Endothelial cell of umbilical vein (primary cell): ENCODE measurements at regions not wholly inside any gene's neighbourhood (a gene's known extent, or its start where the extent isn't known, plus 50 kb on each side); places are given as distances from the start of the nearest gene placed in this dataset. TPM values are rescaled to one million over a fixed set of nuclear protein-coding genes. Genes with fewer than 3 reads are reported as not detected.
"Not testable (repeated sequence)": the region's sequence is repeated elsewhere in the genome, so short reads cannot be mapped to it uniquely, and the experiment has no call there.

ENCODE experiments used
- BruUV-seq: library from RNA; stranded (reverse); fragments of 400-500 nt; replicated peaks from 2 replicates; lab custom pipeline; 2021; lab: Mats Ljungman, UMichigan
- CTCF ChIA-PET: fragments of 300-600, 350-600 bp; sonication (Branson Sonifier 250); formaldehyde crosslinking; loops from one replicate; lab custom pipeline; 2021; ENCODE audit warnings: antibody characterized with exemption, inconsistent platforms; lab: Charles Lee
- POLR2A ChIA-PET: fragments of 300-600, 350-600 bp; sonication (Branson Sonifier 250); formaldehyde crosslinking; loops from one replicate; lab custom pipeline; 2021; ENCODE audit warnings: antibody characterized with exemption, inconsistent platforms; lab: Charles Lee
- DNase-seq: peaks from one replicate; pipeline ENCODE4 v3.0.0-alpha.2; 2011; ENCODE audit warnings: low read depth, low spot score
- FAIRE-seq: peaks from 2 replicates; lab custom pipeline; 2011; peaks lifted over from hg19 to GRCh38; lab: Jason Lieb, UNC
- H2AFZ ChIP-seq: 2 replicates; pipeline ENCODE4 v1.6.0; 2012; ENCODE audit warnings: low read depth, low read length, control low read depth, inconsistent platforms
- H3K27ac ChIP-seq: 2 replicates; pipeline ENCODE4 v1.5.1; 2011; ENCODE audit warnings: low read depth, mild to moderate bottlenecking, control low read depth, low read length, moderate library complexity; ENCODE audit not compliant: insufficient read depth
- H3K27me3 ChIP-seq, 2 experiments: 2 replicates each; pipeline versions ENCODE4 v1.6.0 to v1.6.1; 2011; ENCODE audit warnings: low read length in 2 of 2, mixed read lengths in 1 of 2; ENCODE audit not compliant: control insufficient read depth in 2 of 2, insufficient read depth in 2 of 2
- H3K36me3 ChIP-seq, 2 experiments: 2 replicates in 1 of 2; 3 replicates in 1 of 2; pipeline ENCODE4 v1.5.1; 2011; ENCODE audit warnings: low read length in 2 of 2, mild to moderate bottlenecking in 1 of 2, moderate library complexity in 1 of 2; ENCODE audit not compliant: control insufficient read depth in 2 of 2, insufficient read depth in 2 of 2; ENCODE audit errors: extremely low read depth in 1 of 2
- H3K4me1 ChIP-seq: 3 replicates; pipeline ENCODE4 v1.5.1; 2011; ENCODE audit warnings: mild to moderate bottlenecking, low read length; ENCODE audit not compliant: control insufficient read depth, insufficient read depth; ENCODE audit errors: extremely low read depth
- H3K4me2 ChIP-seq: 2 replicates; pipeline ENCODE4 v1.6.1; 2011; ENCODE audit warnings: low read length, control low read depth, mixed read lengths; ENCODE audit not compliant: insufficient read depth
- H3K4me3 ChIP-seq, 3 experiments: fragments of 200-600 bp in 1 of 3; sonication (generic), shearing (Covaris generic) in 1 of 3; replicated peaks in 1 of 3; 2 replicates each; pipeline ENCODE4 v1.5.1; 2011 to 2016; ENCODE audit warnings: control low read depth in 3 of 3, low read length in 3 of 3, mild to moderate bottlenecking in 2 of 3, inconsistent platforms in 1 of 3, low read depth in 1 of 3, moderate library complexity in 1 of 3; ENCODE audit not compliant: insufficient read depth in 1 of 3
- H3K79me2 ChIP-seq: 2 replicates; pipeline ENCODE4 v1.6.0; 2012; ENCODE audit warnings: low read length, inconsistent platforms; ENCODE audit not compliant: control insufficient read depth, insufficient read depth
- H3K9ac ChIP-seq: replicated peaks from 2 replicates; pipeline ENCODE3; 2011; ENCODE audit warnings: low read length, control low read depth; ENCODE audit not compliant: insufficient read depth; ENCODE audit errors: extremely low read depth
- H3K9me1 ChIP-seq: replicated peaks from 3 replicates; pipeline ENCODE4 v1.6.0; 2011; ENCODE audit warnings: mild to moderate bottlenecking, low read length; ENCODE audit not compliant: control insufficient read depth, insufficient read depth; ENCODE audit errors: extremely low read depth
- H3K9me3 ChIP-seq: replicated peaks from 2 replicates; pipeline ENCODE4 v1.5.1; 2012; ENCODE audit warnings: low read length, inconsistent platforms; ENCODE audit not compliant: control insufficient read depth, insufficient read depth
- H4K20me1 ChIP-seq: replicated peaks from 2 replicates; pipeline ENCODE3; 2011; ENCODE audit warnings: mild to moderate bottlenecking, low read length; ENCODE audit not compliant: control insufficient read depth, insufficient read depth; ENCODE audit errors: extremely low read depth
- dilution Hi-C: fragments of 300-500 bp; cut with MboI; formaldehyde crosslinking; loops from one replicate; pipeline ENCODE4 v1.15.0; 2019; ENCODE audit warnings: low sequenced_read_pairs; ENCODE audit not compliant: extremely low pct_ligation_motif_present
- intact Hi-C: fragments of 100-400 bp; cut with micrococcal nuclease; formaldehyde crosslinking; loops from one replicate; pipeline ENCODE4 v1.10.0; 2022
- small RNA-seq: library from RNA; depleted of rRNA; stranded (forward); fragments of <200 nt; gene quantifications from one replicate; pipeline ENCODE3, GENCODE V24; 2012; ENCODE audit warnings: low replicate concordance, low read depth; ENCODE audit not compliant: insufficient read depth, insufficient read length

DNA sequence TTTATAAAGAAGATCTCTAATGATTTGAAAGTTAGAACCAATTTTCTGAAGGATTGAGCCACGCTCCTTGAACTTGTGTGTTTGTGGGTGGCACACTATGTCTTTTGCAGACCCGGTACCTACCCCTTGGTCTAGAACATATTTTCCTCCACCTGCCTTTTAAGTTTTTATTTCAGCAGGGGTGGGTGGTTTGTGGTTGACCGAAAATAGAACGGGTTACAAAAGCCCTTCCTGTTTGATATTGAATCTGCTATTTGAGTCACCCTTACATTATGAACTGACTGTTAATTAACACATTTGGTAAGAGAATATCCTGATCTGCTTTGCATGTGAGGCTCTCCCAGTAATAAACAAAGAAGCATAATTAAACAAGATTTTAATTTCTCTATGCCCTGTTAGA is 697.5 kb downstream of the GOLGA6L6 start:
- POLR2A ChIA-PET, H3K4me2 ChIP-seq, H3K36me3 ChIP-seq, intact Hi-C loops, H3K9me3 ChIP-seq, H3K9ac ChIP-seq, H3K4me1 ChIP-seq, H3K27me3 ChIP-seq, BruUV-seq, H4K20me1 ChIP-seq, DNase-seq, H3K9me1 ChIP-seq, H3K4me3 ChIP-seq, FAIRE-seq, CTCF ChIA-PET, H3K79me2 ChIP-seq, H3K27ac ChIP-seq, H2AFZ ChIP-seq, dilution Hi-C loops: not testable (repeated sequence)

Small RNA genes in the stretch of these regions (small RNA-seq; reads per million reads assigned to genes)
- not detected for gene AC138701.2
- gene IGHD1OR15-1A, result not detected
- not detected for gene IGHD2OR15-2A
- not detected for gene IGHD3OR15-3A
- not detected for gene IGHD4OR15-4A
- gene IGHD5OR15-5A, result not detected
- gene RN7SL584P, result not detected
- gene RNU6-978P, result not detected
